SU-DHL-6 (cell line): ENCODE measurements at regions not wholly inside any gene's neighbourhood (a gene's known extent, or its start where the extent isn't known, plus 50 kb on each side); places are given as distances from the start of the nearest gene placed in this dataset.

ENCODE experiments used
- CTCF ChIP-seq: fragments of 200-600 bp; sonication (generic); IDR thresholded peaks from one replicate; pipeline ENCODE4 v1.5.1; 2017; ENCODE audit warnings: antibody characterized with exemption, mild to moderate bottlenecking, low read length, moderate library complexity; ENCODE audit not compliant: insufficient read depth, poor library complexity, severe bottlenecking
- EZH2phosphoT487 ChIP-seq: fragments of 200-600 bp; sonication (generic), shearing (Covaris generic); conservative IDR thresholded peaks from 2 replicates; pipeline ENCODE4 v1.6.1; 2018; ENCODE audit warnings: mild to moderate bottlenecking, antibody characterized with exemption, low read length, moderate library complexity, mixed read lengths

GRCh38 chr17:74049967-74050458 is 153.5 kb upstream of the RPL38 start:
- TF ChIP-seq CTCF (no peak), EZH2phosphoT487 (no peak)
